ENCODE measurements at regions not wholly inside any gene's neighbourhood (a gene's known extent, or its start where the extent isn't known, plus 50 kb on each side); places are given as distances from the start of the nearest gene placed in this dataset.

DNA sequence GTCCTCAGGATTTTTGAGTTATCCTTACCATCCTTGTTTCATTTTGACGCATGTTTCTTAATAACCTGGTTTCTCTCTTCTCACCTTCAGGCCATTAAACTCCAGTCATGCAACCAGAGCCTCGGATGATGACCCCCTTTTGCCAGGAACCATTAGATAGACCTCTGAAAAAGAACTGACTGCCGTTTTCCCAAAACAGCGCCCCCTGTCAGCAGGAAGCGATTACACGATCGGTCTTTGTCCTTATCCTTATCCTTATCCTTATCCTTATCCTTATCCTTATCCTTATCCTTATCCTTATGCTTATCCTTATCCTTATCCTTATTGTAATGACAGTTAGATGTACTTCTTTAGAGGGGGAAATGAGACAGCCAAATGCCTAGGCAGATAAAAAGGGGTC, 148.4 kb upstream of the ITM2A start:
- Histone ChIP-seq H3K4me2 (no peak overlapping the region), H3K27ac (no peak overlapping the region), H3K4me3 (no peak overlapping the region), H3K9me3 (no peaks in the 10 kb centered on the region), H3K4me1 (no peaks in the 10 kb centered on the region)
- FAIRE-seq (no peak), DNase-seq (ENCODE audit: low read depth in 1 of 2, low spot score in 1 of 2) (no peak), ATAC-seq (no peak)
- TF ChIP-seq, protein P1, sequence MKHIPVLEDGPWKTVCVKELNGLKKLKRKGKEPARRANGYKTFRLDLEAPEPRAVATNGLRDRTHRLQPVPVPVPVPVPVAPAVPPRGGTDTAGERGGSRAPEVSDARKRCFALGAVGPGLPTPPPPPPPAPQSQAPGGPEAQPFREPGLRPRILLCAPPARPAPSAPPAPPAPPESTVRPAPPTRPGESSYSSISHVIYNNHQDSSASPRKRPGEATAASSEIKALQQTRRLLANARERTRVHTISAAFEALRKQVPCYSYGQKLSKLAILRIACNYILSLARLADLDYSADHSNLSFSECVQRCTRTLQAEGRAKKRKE (CRISPR knock-in tag; IDR thresholded peaks at IDR 0.05; ENCODE audit: low read depth), result no peak
- ChIA-PET POLR2A (no interaction called here), CTCF (no interaction called here)
- whole genome bisulfite sequencing (ENCODE audit: missing lambda C conversion rate), result 34% methylated on average over 7 of the region's 7 CpGs

DNA sequence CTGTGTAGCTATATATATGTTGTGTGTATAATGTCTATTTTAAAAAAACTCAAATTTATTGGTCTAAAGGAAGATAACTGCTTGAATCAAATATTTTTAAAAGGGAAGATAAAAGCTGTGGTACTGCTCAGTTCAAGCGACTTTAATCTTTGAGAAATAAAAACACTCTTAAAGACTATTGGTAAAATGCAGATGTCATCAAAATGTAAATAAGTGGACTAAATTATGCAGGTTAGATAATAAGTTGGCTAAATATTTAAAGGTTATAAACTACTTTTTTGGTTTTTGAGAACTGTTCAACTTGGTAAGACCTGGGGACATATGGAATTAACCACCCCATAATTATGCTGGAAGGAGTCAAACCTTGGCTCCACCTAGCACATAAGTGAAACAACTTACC, 144.7 kb upstream of the ITM2A start:
- ChIA-PET CTCF (no interaction called here), POLR2A (no interaction called here)
- 0% methylated on average over 1 of the region's 1 CpG for WGBS (ENCODE audit: missing lambda C conversion rate)
- DNase-seq (ENCODE audit: low read depth in 1 of 2, low spot score in 1 of 2) (no peak), ATAC-seq (no peak), FAIRE-seq (no peak)
- TF ChIP-seq ZC3H11A (IDR thresholded peaks at IDR 0.05), result no peak
- TF ChIP-seq MAFK (IDR thresholded peaks at IDR 0.05; ENCODE audit: partially characterized antibody), result peak; percentile 29
- Histone ChIP-seq H3K4me1 (no peaks in the 10 kb centered on the region), H3K27ac (no peak overlapping the region), H3K4me2 (no peak overlapping the region), H3K4me3 (no peak overlapping the region), H3K9me3 (no peaks in the 10 kb centered on the region)

DNA sequence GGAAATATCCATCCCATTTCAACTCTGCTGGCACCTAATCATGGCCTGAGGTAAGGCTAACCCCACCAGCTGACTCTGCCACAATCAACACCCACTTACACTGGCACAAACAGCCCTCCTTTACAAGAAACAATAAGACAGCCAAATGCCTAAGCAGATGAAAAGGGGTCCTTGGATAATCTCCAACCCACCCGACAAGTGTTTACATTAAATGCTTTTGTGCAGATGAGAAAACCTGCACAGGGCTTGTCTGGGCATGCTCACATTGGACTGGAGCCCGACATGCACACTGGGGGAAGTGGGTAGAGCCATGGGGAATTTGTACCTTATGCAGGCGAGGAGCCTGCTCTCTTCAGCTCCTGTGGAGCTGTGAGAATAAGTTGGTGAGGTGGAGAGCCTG, 138.9 kb upstream of the ITM2A start:
- WGBS (ENCODE audit: missing lambda C conversion rate), result 0% methylated on average over 3 of the region's 3 CpGs
- no peaks in the 10 kb centered on the region for H3K4me1 ChIP-seq
- H3K4me2 ChIP-seq, result no peak overlapping the region
- CTCF ChIA-PET, result no interaction called here
- no peak for DNase-seq (ENCODE audit: low read depth in 1 of 2, low spot score in 1 of 2)
- no peaks in the 10 kb centered on the region for H3K9me3 ChIP-seq
- H3K4me3 ChIP-seq, result no peak overlapping the region
- POLR2A ChIA-PET, result no interaction called here
- no peak for FAIRE-seq
- no peak for TF ChIP-seq SMC3 (IDR thresholded peaks at IDR 0.05)
- no peak for TF ChIP-seq CBX2 (IDR thresholded peaks at IDR 0.05; ENCODE audit: borderline replicate concordance, low read depth)
- no peak for TF ChIP-seq JUN (IDR thresholded peaks at IDR 0.05)
- no peak for TF ChIP-seq TFCP2L1 (CRISPR knock-in tag; IDR thresholded peaks at IDR 0.05)
- no peak for TF ChIP-seq HOXA7 (CRISPR knock-in tag; IDR thresholded peaks at IDR 0.05)
- TF ChIP-seq ZFP36 (IDR thresholded peaks at IDR 0.05; ENCODE audit: borderline replicate concordance, partially characterized antibody), result no peak
- TF ChIP-seq CHD4 (IDR thresholded peaks at IDR 0.05; ENCODE audit: borderline replicate concordance), result no peak
- no peak for TF ChIP-seq HOXB5 (CRISPR knock-in tag; IDR thresholded peaks at IDR 0.05)
- no peak overlapping the region for H3K27ac ChIP-seq
- ATAC-seq, result no peak

DNA sequence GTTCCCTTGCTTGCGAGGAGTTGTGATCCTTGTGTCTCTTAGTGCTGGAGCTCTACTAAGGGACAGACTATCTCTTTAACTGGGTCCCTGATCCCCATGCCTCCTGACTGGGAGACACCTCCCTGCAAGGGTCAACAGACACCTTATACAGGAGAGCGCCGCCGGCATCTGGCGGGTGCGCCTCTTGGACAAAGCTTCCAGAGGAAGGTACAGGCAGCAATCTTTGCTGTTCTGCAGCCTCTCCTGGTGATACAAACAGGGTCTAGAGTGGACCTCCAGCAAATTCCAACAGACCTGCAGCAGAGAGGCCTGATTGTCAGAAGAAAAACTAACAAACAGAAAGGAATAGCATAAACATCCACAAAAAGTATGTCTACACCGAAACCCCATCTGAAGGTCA, 115.6 kb upstream of the ITM2A start:
- H3K4me3 ChIP-seq, result no peak overlapping the region
- FAIRE-seq, result no peak
- H3K4me2 ChIP-seq, result no peak overlapping the region
- TF ChIP-seq TFCP2L1 (CRISPR knock-in tag; IDR thresholded peaks at IDR 0.05), result no peak
- no peak for TF ChIP-seq CHD4 (IDR thresholded peaks at IDR 0.05; ENCODE audit: borderline replicate concordance)
- TF ChIP-seq, protein P2, sequence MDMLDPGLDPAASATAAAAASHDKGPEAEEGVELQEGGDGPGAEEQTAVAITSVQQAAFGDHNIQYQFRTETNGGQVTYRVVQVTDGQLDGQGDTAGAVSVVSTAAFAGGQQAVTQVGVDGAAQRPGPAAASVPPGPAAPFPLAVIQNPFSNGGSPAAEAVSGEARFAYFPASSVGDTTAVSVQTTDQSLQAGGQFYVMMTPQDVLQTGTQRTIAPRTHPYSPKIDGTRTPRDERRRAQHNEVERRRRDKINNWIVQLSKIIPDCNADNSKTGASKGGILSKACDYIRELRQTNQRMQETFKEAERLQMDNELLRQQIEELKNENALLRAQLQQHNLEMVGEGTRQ (IDR thresholded peaks at IDR 0.05), result no peak
- TF ChIP-seq NFE2L2 (conservative IDR thresholded peaks at IDR 0.05; ENCODE audit: low read length), result no peak
- TF ChIP-seq, protein P3, sequence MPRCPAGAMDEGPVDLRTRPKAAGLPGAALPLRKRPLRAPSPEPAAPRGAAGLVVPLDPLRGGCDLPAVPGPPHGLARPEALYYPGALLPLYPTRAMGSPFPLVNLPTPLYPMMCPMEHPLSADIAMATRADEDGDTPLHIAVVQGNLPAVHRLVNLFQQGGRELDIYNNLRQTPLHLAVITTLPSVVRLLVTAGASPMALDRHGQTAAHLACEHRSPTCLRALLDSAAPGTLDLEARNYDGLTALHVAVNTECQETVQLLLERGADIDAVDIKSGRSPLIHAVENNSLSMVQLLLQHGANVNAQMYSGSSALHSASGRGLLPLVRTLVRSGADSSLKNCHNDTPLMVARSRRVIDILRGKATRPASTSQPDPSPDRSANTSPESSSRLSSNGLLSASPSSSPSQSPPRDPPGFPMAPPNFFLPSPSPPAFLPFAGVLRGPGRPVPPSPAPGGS (IDR thresholded peaks at IDR 0.05), result no peak
- no peak for TF ChIP-seq GATA3 (IDR thresholded peaks at IDR 0.05; ENCODE audit: borderline replicate concordance)
- no peak for TF ChIP-seq RAD21 (conservative IDR thresholded peaks at IDR 0.05 in 1 of 2, IDR thresholded peaks at IDR 0.05 in 1 of 2)
- no peak for TF ChIP-seq FOSB (CRISPR knock-in tag; IDR thresholded peaks at IDR 0.05)
- no peak for TF ChIP-seq POLR2A (IDR thresholded peaks at IDR 0.05; ENCODE audit: low read length)
- no peak for TF ChIP-seq EHF (CRISPR knock-in tag; IDR thresholded peaks at IDR 0.05)
- no peak for TF ChIP-seq EHMT2 (IDR thresholded peaks at IDR 0.05; ENCODE audit: low read depth)
- no peak for TF ChIP-seq JUN (IDR thresholded peaks at IDR 0.05)
- DNase-seq (ENCODE audit: low read depth in 1 of 2, low spot score in 1 of 2), result no peak
- no peaks in the 10 kb centered on the region for H3K4me1 ChIP-seq
- whole genome bisulfite sequencing (ENCODE audit: missing lambda C conversion rate), result 3% methylated on average over 2 of the region's 7 CpGs
- POLR2A ChIA-PET, result no interaction called here
- ATAC-seq, result no peak
- H3K9me3 ChIP-seq, result no peaks in the 10 kb centered on the region
- CTCF ChIA-PET, result no interaction called here
- H3K27ac ChIP-seq, result no peak overlapping the region

Measured in A549 (cell line).